Renal cortical epithelial cell (primary cell): ENCODE measurements at regions not wholly inside any gene's neighbourhood (a gene's known extent, or its start where the extent isn't known, plus 50 kb on each side); places are given as distances from the start of the nearest gene placed in this dataset.
"Not testable (repeated sequence)": the region's sequence is repeated elsewhere in the genome, so short reads cannot be mapped to it uniquely, and the experiment has no call there.

ENCODE experiments used
- DNase-seq: peaks from one replicate; pipeline ENCODE4 v3.0.0-alpha.2; 2011; ENCODE audit warnings: low read depth

DNA sequence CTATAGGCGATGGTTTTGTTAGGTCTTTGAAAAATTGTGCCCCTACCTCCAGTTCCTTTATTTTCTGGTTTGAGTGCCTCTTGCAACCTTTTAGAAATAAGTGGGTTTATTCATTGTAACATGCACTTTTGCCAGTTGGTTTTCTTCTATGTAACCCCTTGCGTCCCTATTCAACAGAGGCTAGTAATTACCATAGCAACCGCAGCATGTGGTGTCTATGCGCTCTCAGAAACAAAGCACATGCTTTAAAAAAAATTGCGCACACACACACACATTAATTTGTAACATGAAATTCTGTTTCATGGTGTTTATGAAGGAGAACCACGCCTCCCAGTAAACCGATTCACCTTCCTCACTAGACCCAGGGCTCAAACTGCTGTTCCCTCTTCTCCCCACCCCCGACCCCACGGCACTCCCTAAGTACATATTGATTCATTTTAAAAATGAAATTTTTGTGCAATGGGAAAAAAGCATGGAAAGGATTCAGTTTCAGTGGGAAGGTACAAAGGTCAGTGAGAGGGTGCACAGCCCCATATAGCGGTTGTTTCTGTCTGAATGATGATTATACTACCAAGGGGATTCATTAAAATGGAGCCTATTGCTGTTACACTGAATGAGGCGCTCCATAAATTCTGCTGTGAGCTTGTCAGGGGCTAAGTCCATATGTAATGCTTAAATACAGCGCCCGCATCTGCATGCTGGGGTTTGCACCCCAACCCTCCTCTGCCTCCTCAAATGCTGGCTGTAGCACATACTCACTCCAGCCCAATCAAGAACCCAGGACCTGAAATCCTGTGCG, 206.9 kb downstream of the ICOS start:
- DNase-seq = no peak

DNA sequence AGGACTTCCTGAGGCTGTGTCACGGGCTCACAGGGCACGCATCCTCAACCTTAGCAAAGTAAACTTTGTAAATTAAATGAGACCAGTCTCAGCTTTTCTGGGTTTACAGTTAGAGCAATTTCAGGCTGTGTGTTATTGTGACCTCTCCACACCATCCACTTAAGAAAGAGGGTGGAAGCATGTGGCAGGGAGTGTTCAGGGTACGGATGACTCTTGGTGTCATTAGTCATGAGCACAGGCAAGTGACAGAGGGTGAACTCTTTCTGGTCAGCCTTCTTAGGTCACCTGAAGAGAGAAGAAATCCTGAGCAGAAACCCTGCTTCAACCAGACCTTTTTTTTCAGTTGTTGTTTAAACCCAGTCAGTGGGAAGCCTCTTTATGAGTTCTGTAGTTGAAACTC, 207.9 kb downstream of the ICOS start:
- DNase-seq = no peak

DNA sequence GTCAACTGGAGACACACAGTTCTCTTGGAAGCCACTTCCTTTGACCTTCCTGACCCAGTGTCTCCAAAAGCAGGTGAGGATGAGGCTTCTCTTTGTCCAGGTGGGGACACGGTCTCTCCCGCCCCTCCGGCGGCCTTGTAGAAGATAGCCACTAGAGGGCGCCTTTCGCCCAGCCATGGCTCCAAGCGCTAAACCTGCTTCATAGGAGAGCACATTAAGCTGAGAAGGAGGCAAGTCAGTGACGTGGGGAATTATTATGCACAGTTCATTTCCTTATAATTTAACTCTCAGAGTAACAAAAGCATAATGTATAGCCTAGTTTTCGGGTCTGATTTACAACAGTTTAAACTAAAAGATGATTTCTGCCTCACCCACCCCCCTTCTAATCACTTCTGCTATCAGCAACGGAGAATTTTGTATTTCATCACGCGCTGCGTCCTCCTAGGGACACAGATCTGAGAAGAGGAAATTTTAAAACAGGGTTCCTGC, 208.7 kb downstream of the ICOS start:
- DNase-seq = peak; percentile 65

DNA sequence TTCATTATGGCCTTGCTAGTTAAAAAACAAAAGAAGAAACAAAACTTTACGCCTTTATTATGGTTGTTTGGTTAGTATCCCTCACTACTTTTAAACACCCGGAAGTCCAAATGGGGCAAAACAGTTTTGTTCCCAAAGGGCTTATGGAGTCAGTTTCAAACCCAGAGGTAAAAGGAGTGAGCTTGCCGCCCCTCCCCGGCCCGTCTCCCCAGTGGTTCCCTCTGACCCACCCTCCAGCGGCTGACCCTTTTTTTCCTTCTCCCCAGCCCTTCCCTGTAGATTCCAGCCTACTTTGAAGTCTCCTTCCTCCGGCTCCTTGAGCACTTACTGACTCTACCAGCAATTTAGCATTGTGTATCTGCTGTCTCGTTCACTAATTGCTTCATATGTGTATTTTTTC, 209.2 kb downstream of the ICOS start:
- DNase-seq = no peak

DNA sequence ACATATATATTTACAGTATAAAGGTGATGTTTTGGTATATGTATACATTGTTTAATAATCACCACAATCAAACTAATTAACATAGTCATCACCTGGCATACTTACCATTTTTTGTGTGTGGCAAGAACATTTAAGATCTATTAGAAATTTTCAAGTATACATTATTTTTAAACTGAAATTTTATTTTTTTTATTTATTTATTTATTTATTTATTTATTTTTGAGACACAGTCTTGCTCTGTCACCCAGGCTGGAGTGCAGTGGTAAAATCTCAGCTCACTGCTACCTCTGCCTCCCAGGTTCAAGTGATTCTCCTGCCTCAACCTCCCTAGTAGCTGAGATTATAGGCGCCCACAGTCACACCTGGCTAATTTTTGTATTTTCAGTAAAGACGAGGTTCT, 210.5 kb downstream of the ICOS start:
- DNase-seq = not testable (repeated sequence)

DNA sequence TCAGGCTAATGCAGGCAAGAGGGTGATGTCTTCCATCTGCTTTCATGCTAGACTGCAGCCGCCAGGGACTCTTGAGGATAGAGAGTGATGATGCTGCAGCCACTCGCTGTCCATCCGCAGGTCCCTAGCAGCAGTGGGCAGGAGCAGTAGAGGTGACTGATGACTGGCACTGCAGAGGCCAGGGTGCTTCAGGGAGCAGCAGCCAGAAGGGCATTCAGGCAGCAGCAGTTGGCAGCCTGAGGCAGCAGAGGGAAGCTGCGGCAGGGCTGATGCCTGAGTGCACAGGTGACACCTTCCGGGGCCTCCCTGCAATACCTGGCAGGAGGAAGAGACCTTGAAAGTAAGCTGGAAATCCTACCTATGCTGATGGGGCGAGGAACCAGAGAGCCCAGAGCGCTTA, 214.2 kb downstream of the ICOS start:
- DNase-seq = no peak

DNA sequence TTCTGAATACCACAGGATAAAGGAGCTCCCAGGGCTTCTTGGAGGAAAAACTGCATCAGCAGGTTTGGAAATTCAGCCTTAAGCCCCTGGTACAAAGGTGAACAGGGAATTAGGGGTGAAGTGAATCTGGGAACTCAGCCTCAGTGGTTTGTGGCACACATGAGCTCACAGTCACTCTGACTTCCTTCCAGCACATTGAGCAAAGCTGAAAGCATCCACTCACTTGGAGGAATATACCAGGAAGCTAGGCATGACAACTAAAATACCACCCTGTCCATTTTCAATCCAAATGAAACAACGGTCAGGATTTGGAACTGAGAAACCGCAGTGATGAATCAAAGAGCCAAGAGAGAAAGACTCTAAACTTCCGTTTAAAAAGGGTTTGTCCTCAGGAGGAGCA, 216.1 kb downstream of the ICOS start:
- peak; percentile 6 for DNase-seq

DNA sequence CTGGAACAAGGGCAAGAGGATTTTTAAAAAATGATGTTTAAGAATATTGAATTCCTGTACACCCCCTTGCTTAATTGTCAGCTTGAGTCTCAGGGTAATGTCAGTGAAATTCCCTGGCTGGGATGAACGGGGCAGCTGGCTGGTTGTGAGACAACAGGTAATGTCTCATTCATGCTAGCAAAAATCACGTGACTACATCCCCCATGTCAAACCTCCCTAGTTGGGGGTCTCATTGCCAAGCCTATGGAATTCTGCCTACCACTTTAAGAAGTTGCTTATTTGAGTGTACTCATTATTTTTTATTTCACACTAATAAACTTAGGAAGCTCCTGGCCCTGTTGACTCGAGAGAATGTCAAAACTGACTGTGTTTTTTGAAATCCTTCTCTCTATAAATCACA, 218.3 kb downstream of the ICOS start:
- DNase-seq = no peak

DNA sequence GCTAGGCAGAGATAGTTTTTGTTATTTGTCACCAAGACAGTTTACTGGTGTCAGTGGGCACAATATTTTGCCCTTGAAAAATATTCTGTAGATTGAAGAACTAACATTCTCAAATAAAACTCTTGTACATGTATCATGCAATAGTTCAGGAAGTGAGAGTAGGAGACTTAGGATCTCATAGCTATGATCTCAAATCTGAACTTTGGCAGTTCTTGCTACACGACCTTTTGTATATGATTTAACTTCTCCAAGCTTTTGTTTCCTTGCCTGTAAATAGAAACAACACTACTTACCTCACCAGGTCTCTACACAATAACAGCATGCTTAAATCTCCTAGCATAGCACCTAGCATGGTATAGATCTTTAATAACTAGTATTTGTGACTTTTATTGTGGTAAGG, 219.9 kb downstream of the ICOS start:
- DNase-seq = no peak

DNA sequence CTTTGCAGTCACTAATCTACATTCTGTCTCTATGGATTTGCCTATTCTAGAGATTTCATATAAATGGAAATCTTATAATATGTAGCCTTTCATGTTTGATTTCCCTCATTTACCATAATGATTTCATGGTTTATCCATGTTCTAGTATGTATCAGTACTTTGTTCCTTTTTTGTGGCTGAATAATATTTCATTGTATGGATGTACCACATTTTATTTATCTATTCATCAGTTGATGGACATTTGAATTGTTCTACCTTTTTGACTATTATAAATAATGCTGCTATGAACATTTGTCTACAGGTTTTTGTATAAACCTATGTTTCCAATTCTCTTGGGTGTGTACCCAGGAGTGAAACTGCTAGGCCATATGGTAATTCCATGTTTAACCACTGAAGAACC, 221.1 kb downstream of the ICOS start:
- no peak for DNase-seq

DNA sequence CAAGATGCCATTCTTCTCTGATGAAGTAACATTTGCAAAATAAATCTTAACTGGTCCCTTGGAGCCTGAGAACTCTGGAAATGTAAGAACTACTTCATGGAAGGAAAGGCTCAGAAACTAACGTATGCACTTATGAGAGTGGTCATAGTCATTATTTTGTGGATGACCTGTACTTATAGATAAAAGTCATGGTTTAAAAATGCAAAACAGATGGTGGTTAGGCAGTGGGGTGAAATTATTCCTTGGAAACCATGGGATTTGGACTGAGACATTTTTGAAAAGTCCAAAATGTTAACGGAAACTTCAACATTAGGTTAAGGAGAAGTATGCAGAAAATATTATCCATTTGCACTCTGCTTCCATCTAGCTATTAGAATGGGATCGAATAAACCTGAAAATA, 223.0 kb downstream of the ICOS start:
- DNase-seq = no peak

DNA sequence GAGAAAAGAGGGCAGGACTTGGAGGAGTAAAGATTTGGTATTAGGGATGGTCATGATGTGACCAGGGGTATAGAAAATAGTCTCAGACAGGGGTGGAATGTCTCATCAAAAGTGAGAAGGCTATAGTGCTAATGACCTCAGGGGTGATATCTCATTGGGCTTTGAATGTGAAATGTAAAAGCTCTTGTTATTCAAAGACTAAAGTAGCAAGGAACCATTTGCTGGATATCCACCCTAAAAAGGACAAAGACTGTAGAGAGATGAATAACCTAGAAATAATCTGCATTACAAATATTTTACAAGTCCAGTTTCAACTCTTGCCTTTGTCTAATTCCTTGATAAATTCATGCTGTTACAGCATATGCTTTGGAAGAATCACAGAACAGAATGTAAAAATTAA, 224.4 kb downstream of the ICOS start:
- DNase-seq = no peak

DNA sequence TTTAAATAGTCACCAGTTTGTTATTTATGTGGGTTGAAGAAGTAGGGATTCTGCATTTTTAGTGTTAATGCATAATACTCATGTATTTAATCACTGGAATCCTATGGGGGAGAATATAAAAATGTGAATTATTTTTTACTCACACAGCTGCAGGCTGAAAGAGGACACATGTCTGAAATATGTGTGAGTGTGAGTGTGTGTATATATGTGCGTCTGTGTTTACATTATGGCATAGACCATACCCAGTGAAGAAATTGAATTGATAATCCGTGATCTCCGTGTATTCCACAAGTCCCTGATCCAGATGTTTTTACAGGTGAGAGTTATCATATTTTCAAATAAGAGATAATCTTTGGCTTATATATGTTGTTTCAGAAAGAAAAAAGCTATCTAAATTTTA, 225.3 kb downstream of the ICOS start:
- DNase-seq = no peak

DNA sequence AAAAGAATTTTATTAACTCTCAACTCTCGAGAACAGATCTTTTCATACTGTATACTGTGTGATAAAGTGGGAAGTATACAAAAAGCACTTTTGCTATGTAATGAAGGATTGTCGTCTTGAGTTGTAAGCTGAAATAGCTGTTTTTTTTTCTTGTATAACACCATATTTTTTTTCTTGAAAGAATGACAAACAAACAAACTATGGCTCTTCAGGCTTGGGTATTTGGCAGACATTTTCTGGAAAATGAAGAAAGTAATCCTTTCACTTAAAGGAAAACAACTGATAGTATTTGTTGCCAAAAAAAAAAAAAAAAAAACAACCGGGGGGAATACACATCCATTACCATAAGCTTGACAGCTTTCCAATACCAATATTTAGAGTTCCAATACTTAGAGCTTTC, 230.4 kb downstream of the ICOS start:
- no peak for DNase-seq

DNA sequence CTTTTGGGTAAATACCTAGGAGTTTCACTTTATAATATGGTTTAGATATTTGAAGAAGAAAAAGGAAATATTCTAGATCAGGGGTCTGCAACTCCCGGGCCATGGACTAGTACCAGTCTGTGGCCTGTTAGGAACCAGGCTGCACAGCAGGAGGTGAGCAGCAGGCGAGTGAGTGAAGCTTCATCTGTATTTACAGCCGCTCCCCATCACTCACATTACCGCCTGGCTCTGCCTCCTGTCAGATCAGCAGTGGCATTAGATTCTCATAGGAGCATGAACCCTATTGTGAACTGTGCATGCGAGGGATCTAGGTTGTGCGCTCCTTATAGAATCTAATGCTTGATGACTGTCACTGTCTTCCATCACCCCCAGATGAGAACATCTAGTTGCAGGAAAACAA, 231.1 kb downstream of the ICOS start:
- not testable (repeated sequence) for DNase-seq

DNA sequence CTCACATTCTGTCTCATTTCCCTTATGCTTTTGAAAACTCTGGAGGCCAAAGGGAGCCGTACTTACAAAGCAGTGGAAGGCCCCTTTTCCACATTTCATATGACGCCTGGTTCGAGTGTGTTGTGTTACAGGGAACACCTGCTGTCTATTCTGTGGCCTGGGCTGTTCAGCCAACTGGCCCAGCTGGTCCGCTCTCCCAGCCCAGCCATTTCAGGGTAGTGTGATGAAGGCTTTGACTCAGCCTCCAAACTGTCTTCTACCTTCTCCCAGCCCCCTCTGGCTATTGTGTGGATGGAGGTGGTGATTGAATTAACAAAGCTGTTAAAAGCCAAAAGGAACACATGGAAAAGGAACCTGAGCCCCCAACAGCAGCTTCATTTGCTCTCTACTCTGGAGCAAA, 233.8 kb downstream of the ICOS start:
- DNase-seq = no peak

DNA sequence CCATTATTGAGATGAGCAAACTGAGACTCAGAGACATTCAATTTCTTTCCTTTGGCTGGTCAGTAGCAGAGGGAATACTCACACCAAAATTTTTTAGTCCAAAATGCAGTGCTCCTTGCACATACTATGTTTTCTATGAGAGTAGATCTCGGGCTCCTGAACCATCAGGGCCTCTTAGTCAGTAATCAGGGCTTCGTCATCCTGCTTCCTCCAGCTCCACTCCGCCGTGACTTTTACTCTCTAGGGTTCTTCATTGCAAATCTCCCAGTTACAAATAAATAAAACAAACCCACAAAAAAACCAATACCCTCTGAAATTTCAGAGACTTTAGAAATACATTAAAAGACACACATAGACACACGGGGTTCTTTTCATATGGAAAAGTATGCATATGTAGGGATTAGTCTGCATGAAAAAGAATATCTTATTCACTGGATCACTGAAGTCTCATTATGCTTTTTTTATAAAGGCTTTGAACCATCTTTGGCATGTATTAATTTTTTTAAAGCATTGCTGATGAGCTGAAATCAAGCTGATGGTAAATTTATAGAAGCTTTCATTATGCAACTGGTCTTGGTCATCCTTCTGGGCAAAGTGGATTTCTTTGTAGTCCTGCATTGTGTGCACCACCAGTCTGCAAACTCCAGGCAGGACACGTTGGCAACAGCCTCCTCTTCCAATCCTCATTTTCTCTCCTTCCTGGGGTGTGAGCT, 235.0 kb downstream of the ICOS start:
- DNase-seq = no peak

DNA sequence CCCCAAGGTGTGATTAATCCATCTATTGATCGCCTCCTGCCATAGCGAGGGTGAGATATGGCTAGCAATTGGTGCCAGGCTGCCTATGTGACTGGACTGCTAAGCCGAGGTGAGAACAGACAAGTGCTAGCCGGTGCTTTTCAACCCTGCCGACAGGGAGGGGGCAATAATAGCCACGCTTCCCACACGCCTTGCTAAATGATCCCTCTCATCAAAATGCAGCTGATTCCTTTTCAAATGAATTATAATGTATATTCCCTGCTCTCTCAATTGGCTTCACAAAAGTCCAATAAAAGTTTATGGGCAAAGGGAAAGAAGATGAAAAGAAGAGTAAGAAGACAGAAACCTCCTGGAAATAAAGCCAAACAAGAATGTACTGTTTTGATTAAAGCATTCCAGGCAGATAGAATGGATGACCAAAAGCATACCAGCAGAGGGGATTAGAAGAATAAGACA, 235.6 kb downstream of the ICOS start:
- no peak for DNase-seq

DNA sequence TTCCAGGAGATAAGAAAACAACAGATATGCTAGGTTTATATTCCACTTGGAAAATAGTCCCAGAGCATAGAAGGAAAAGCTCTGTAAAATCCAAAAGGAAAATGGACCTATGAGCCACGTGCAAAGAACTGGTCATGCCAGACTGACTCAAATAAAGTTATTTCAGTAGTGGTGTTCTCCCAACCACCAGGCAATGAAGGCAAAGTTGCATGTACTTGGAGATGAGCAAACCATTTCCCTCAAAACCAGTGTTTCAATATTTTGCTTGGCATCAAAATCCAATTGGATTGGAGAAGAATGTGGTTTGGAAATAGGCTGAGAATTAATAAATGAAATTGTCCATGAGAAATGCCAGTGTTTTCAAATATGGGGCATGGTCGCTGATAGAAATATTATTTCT, 237.5 kb downstream of the ICOS start:
- DNase-seq = no peak

DNA sequence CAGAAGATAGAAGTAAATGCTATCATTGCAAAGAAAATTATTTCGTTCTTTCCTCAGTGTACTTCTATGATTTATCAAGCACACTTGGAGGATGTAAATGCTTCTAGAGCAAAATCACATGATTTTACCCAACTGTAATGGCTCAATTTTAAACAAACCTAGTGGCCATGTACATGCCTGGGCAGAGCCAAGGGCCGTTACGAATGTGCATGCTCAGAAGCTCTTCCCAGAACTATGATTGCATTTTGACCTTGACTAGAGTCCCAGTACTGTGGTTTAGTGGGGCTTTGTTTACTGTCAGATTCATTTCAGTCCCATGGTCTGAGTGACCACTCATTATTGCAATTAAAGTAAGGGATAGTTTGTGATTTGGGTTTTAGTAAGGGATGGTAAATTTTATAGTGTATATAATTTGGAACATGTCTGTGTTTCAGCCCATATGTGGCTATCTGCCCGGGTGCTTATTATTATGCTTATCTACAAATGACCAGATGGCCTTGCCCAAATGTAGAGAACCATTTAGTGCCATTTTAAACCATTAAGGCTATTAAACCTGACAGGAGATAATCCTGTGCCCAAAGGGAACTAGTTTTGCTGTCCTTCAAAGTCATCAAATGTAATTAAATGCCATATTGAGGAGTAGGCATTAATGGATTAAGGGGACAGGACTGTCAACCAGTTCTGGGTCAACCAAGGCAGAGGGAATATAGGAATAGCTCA, 239.1 kb downstream of the ICOS start:
- no peak for DNase-seq

DNA sequence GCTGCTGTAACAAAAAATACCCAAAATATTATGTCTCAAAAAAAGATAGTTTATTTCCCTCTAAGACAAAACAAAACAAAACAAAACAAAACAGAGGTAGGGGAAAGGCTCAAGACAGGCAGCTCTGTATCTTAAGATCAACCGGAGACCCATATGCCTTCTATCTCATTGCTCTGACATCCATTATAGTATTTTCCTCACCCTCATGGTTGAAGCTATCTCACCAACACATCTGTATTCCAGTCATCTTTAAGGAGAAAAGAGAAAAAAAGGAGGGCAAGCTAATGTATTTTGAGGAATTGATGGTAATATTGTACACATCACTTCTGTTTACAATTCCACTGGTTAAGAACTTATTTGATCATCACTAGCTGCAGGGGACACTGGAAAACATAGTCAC, 239.7 kb downstream of the ICOS start:
- no peak for DNase-seq

DNA sequence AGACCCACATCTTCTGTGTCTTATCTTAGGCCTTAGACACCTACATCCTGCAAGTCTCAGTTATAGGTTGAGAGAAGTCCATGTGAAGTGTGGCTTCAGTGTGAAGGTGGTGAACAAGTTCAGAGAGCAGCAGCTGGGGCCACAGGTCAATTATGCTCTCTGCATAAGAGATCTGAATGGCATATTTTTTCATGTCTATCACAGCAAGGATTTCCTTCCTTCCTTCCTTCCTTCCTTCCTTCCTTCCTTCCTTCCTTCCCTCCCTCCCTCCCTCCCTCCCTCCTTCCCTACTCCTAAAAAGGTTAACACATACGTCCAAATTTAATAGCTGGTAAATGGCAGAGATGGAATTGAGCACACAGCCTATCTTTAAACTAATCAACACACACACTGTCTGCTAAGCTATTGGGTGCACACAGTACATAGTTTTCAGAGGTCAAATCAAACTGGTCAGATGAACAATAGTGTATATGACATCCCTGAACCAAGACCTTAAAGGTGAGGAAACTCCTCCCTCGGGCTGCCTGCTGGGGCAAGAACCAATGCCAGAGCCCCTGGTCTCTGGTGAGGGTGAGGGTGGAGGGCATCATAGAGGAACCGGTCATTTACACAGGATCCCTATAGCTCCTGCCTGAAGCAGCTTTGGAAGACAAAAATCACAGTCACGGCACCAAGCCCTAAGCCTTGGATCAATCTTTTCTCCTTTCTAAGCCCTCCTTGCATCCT, 240.9 kb downstream of the ICOS start:
- DNase-seq = no peak
